RWPE2 (cell line): ENCODE measurements at regions not wholly inside any gene's neighbourhood (a gene's known extent, or its start where the extent isn't known, plus 50 kb on each side); places are given as distances from the start of the nearest gene placed in this dataset.

Experiments
- ATAC-seq: fragments of 200-7000 bp; cut with Tn5 transposase; 3 replicates; pipeline ENCODE4 v1.9.1; 2021; ENCODE audit warnings: low read depth
- DNase-seq: peaks from one replicate; pipeline ENCODE4 v3.0.0-alpha.2; 2020; ENCODE audit warnings: low spot score
- H3K27ac ChIP-seq: fragments of 450-650 bp; 2 replicates; pipeline ENCODE4 v1.5.1; 2017; ENCODE audit warnings: mild to moderate bottlenecking; ENCODE audit not compliant: poor library complexity, severe bottlenecking
- H3K27me3 ChIP-seq: fragments of 250-450 bp; sonication (Bioruptor Pico); 2 replicates; pipeline ENCODE4 v1.5.1; 2021; ENCODE audit warnings: mild to moderate bottlenecking, moderate library complexity; ENCODE audit not compliant: insufficient read depth, poor library complexity, severe bottlenecking
- H3K36me3 ChIP-seq: fragments of 250-450 bp; sonication (Bioruptor Pico); 2 replicates; pipeline ENCODE4 v1.5.1; 2020; ENCODE audit warnings: low read depth, mild to moderate bottlenecking, moderate library complexity
- H3K4me1 ChIP-seq: fragments of 250-450 bp; sonication (Bioruptor Pico); 2 replicates; pipeline ENCODE4 v1.5.1; 2021; ENCODE audit warnings: mild to moderate bottlenecking, moderate library complexity; ENCODE audit not compliant: insufficient read depth, poor library complexity, severe bottlenecking
- H3K4me3 ChIP-seq: fragments of 250-450 bp; sonication (Bioruptor Pico); 2 replicates; pipeline ENCODE4 v1.5.1; 2021; ENCODE audit warnings: mild to moderate bottlenecking, moderate library complexity; ENCODE audit not compliant: severe bottlenecking
- H3K9me3 ChIP-seq: fragments of 250-450 bp; sonication (Bioruptor Pico); 2 replicates; pipeline ENCODE4 v1.5.1; 2021; ENCODE audit warnings: mild to moderate bottlenecking, moderate library complexity; ENCODE audit not compliant: severe bottlenecking
- CTCF ChIP-seq: fragments of 450-650 bp; IDR thresholded peaks from one replicate; pipeline ENCODE4 v1.5.1; 2017; ENCODE audit warnings: mild to moderate bottlenecking, moderate library complexity; ENCODE audit not compliant: poor library complexity, severe bottlenecking

DNA sequence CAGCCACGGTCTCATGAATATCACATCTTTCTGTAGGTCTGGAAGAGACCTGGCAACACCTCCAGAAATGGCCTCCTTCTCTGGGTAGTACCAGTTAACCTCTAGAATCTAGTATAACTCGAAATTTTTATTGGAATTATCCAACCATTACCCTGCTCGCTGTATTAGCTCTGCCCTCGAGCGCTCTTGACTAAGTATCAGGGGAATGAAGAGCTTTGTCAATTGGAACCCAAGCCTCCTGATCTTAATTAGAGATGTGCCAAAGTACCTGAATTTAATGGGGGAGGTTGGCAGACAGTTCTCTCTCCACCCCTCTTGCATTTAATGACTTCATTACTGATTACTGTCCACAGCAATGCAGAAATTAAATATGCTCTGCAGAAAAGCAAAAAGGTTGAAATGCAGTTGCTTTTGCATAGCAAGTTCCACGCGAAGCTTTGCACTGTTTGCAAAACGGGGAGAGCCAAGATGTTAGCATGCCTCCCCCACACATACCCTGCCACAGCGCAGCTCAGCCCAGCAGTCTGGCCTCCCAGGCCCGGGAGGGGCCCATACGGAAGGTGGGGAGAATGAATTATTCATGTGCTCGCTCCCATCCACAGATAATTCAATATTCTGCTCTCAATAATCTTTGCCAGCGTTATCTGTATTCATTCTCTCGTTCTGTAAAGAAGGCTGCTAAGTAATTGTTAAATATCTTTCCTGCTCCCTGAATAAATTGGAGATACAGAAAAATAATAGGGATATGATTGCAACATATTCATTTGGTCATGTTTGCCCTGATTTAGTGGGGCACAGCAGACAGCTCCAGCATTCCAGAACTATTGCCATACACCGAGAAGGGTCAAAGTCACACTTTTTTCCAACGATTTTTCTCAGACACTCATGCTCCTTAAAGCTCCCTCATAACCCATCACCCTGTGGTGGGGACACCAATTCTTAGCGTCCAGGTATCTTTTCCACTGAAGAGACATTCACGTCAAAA, 305.8 kb downstream of the CDH26 start:
- H3K4me1 ChIP-seq, result no peaks in the 10 kb centered on the region
- peaks cover 13% of the 10 kb centered on the region for H3K27me3 ChIP-seq
- no peak overlapping the region for H3K4me3 ChIP-seq
- DNase-seq (no peak), ATAC-seq (no peak)
- H3K9me3 ChIP-seq, result no peaks in the 10 kb centered on the region
- H3K36me3 ChIP-seq, result no peaks in the 10 kb centered on the region
- no peak for TF ChIP-seq CTCF
- H3K27ac ChIP-seq, result no peak overlapping the region

GRCh38 chr20:60266177-60266823, 308.1 kb downstream of the CDH26 start:
- no peaks in the 10 kb centered on the region for H3K36me3 ChIP-seq
- TF ChIP-seq CTCF, result no peak
- H3K4me1 ChIP-seq, result no peaks in the 10 kb centered on the region
- H3K27ac ChIP-seq, result no peak overlapping the region
- peak; percentile 77 for DNase-seq
- no peak overlapping the region for H3K4me3 ChIP-seq
- no peak for ATAC-seq
- H3K9me3 ChIP-seq, result no peaks in the 10 kb centered on the region
- peaks cover 23% of the 10 kb centered on the region for H3K27me3 ChIP-seq

GRCh38 chr20:60268491-60268890, 310.3 kb downstream of the CDH26 start:
- H3K36me3 ChIP-seq, result no peaks in the 10 kb centered on the region
- TF ChIP-seq CTCF, result no peak
- peaks cover 45% of the 10 kb centered on the region for H3K27me3 ChIP-seq
- no peaks in the 10 kb centered on the region for H3K9me3 ChIP-seq
- ATAC-seq, result peak; percentile 20; the same call in 2 of the 3 replicates
- no peak overlapping the region for H3K4me3 ChIP-seq
- no peaks in the 10 kb centered on the region for H3K4me1 ChIP-seq
- no peak for DNase-seq
- H3K27ac ChIP-seq, result no peak overlapping the region

GRCh38 chr20:60269573-60270162, 311.4 kb downstream of the CDH26 start:
- DNase-seq (no peak), ATAC-seq (no peak)

More at GRCh38 chr20:60269573-60270162, 311.4 kb downstream of the CDH26 start:
- H3K27ac ChIP-seq, result no peak overlapping the region
- peaks cover 55% of the 10 kb centered on the region for H3K27me3 ChIP-seq
- no peak for TF ChIP-seq CTCF
- H3K4me1 ChIP-seq, result no peaks in the 10 kb centered on the region
- no peaks in the 10 kb centered on the region for H3K36me3 ChIP-seq
- no peaks in the 10 kb centered on the region for H3K9me3 ChIP-seq
- no peak overlapping the region for H3K4me3 ChIP-seq
